ENCODE measurements at regions not wholly inside any gene's neighbourhood (a gene's known extent, or its start where the extent isn't known, plus 50 kb on each side); places are given as distances from the start of the nearest gene placed in this dataset.
"Not testable (repeated sequence)": the region's sequence is repeated elsewhere in the genome, so short reads cannot be mapped to it uniquely, and the experiment has no call there.

- intact Hi-C loops (cut with micrococcal nuclease): no loop called here
Observed at GRCh38 chr7:126005064-126005463, 1075.4 kb upstream of the POT1 start.

- intact Hi-C loops (cut with micrococcal nuclease): no loop called here
Observed at GRCh38 chr7:126001349-126001748, 1071.7 kb upstream of the POT1 start.

GRCh38 chr7:125984795-125985194 lies 1055.2 kb upstream of the POT1 start:
- intact Hi-C loops (cut with micrococcal nuclease): no loop called here

- intact Hi-C loops (cut with micrococcal nuclease): no loop called here
Observed at GRCh38 chr7:125971656-125972055, 1042.0 kb upstream of the POT1 start.

- intact Hi-C loops (cut with micrococcal nuclease): no loop called here
Observed at GRCh38 chr7:125966278-125967048, 1036.8 kb upstream of the POT1 start.

- intact Hi-C loops (cut with micrococcal nuclease): no loop called here
Observed at GRCh38 chr7:125934955-125935354, 1005.3 kb upstream of the POT1 start.

- intact Hi-C loops (cut with micrococcal nuclease): no loop called here
Observed at GRCh38 chr7:125934539-125934938, 1004.9 kb upstream of the POT1 start.

GRCh38 chr7:125930848-125931247 lies 1001.2 kb upstream of the POT1 start:
- intact Hi-C loops (cut with micrococcal nuclease): no loop called here

- intact Hi-C loops (cut with micrococcal nuclease): no loop called here
Observed at GRCh38 chr7:125927556-125927955, 997.9 kb upstream of the POT1 start.

- intact Hi-C loops (cut with micrococcal nuclease): no loop called here
Observed at GRCh38 chr7:125926621-125927020, 997.0 kb upstream of the POT1 start.

GRCh38 chr7:125924037-125924436 lies 994.4 kb upstream of the POT1 start:
- intact Hi-C loops (cut with micrococcal nuclease): no loop called here

GRCh38 chr7:125915381-125915948 lies 985.8 kb upstream of the POT1 start:
- intact Hi-C loops (cut with micrococcal nuclease): not testable (repeated sequence)

GRCh38 chr7:125908711-125909110 lies 979.1 kb upstream of the POT1 start:
- intact Hi-C loops (cut with micrococcal nuclease): no loop called here

- intact Hi-C loops (cut with micrococcal nuclease): no loop called here
Observed at GRCh38 chr7:125899577-125899976, 970.0 kb upstream of the POT1 start.

GRCh38 chr7:125892434-125892833 lies 962.8 kb upstream of the POT1 start:
- intact Hi-C loops (cut with micrococcal nuclease): no loop called here

GRCh38 chr7:125878988-125879387 lies 949.4 kb upstream of the POT1 start:
- intact Hi-C loops (cut with micrococcal nuclease): no loop called here

- intact Hi-C loops (cut with micrococcal nuclease): no loop called here
Observed at GRCh38 chr7:125878235-125878956, 948.8 kb upstream of the POT1 start.

GRCh38 chr7:125877246-125877645 lies 947.6 kb upstream of the POT1 start:
- intact Hi-C loops (cut with micrococcal nuclease): no loop called here

GRCh38 chr7:125876431-125876830 lies 946.8 kb upstream of the POT1 start:
- intact Hi-C loops (cut with micrococcal nuclease): no loop called here

GRCh38 chr7:125871431-125871830 lies 941.8 kb upstream of the POT1 start:
- intact Hi-C loops (cut with micrococcal nuclease): no loop called here

GRCh38 chr7:125857606-125858005 lies 928.0 kb upstream of the POT1 start:
- intact Hi-C loops (cut with micrococcal nuclease): no loop called here

GRCh38 chr7:125848157-125848556 lies 918.5 kb upstream of the POT1 start:
- intact Hi-C loops (cut with micrococcal nuclease): no loop called here

- intact Hi-C loops (cut with micrococcal nuclease): no loop called here
Observed at GRCh38 chr7:125847692-125848091, 918.1 kb upstream of the POT1 start.
